MM.1S (cell line): ENCODE measurements at regions not wholly inside any gene's neighbourhood (a gene's known extent, or its start where the extent isn't known, plus 50 kb on each side); places are given as distances from the start of the nearest gene placed in this dataset.

Experiments
- DNase-seq: peaks from one replicate; pipeline ENCODE4 v3.0.0-alpha.2; 2015
- H2AFZ ChIP-seq: fragments of 300-600 bp; sonication (generic); 2 replicates; pipeline ENCODE4 v1.6.0; 2016; ENCODE audit warnings: antibody characterized with exemption, low read length
- H3F3A ChIP-seq: fragments of 300-600 bp; sonication (generic); 2 replicates; pipeline ENCODE4 v1.6.1; 2016; ENCODE audit warnings: mild to moderate bottlenecking, antibody characterized with exemption, low read length, moderate library complexity, mixed read lengths; ENCODE audit not compliant: insufficient read depth
- H3K27ac ChIP-seq: fragments of 300-600 bp; sonication (generic); 2 replicates; pipeline ENCODE4 v1.5.1; 2016; ENCODE audit warnings: mild to moderate bottlenecking, low read length
- H3K27me3 ChIP-seq: fragments of 300-600 bp; sonication (generic); replicated peaks from 2 replicates; pipeline ENCODE4 v1.6.0; 2016; ENCODE audit warnings: low read length; ENCODE audit not compliant: insufficient read depth
- H3K36me3 ChIP-seq: fragments of 300-600 bp; sonication (generic); replicated peaks from 2 replicates; pipeline ENCODE4 v1.6.1; 2016; ENCODE audit warnings: mild to moderate bottlenecking, low read length, mixed read lengths; ENCODE audit not compliant: insufficient read depth
- H3K4me1 ChIP-seq: fragments of 300-600 bp; sonication (generic); 2 replicates; pipeline ENCODE4 v1.6.1; 2016; ENCODE audit warnings: low read length, mixed read lengths
- H3K4me2 ChIP-seq: fragments of 300-600 bp; sonication (generic); 2 replicates; pipeline ENCODE4 v1.6.0; 2016; ENCODE audit warnings: low read depth, low read length
- H3K4me3 ChIP-seq: fragments of 300-600 bp; sonication (generic); 2 replicates; pipeline ENCODE4 v1.5.1; 2016; ENCODE audit warnings: low read length, mixed read lengths
- H3K79me2 ChIP-seq: fragments of 300-600 bp; sonication (generic); 2 replicates; pipeline ENCODE4 v1.6.1; 2016; ENCODE audit warnings: mixed run types, low read length, mixed read lengths
- H3K9ac ChIP-seq: fragments of 300-600 bp; sonication (generic); 2 replicates; pipeline ENCODE4 v1.6.1; 2016; ENCODE audit warnings: low read length, mixed read lengths
- H3K9me2 ChIP-seq: fragments of 300-600 bp; sonication (generic); replicated peaks from 2 replicates; pipeline ENCODE4 v1.6.1; 2016; ENCODE audit warnings: mild to moderate bottlenecking, low read length, mixed read lengths; ENCODE audit not compliant: insufficient read depth
- H3K9me3 ChIP-seq: fragments of 300-600 bp; sonication (generic); replicated peaks from 2 replicates; pipeline ENCODE4 v1.6.1; 2016; ENCODE audit warnings: mild to moderate bottlenecking, low read length, mixed read lengths; ENCODE audit not compliant: insufficient read depth
- H4K20me1 ChIP-seq: fragments of 300-600 bp; sonication (generic); 2 replicates; pipeline ENCODE4 v1.6.1; 2016; ENCODE audit warnings: mild to moderate bottlenecking, low read length, moderate library complexity, mixed read lengths; ENCODE audit not compliant: insufficient read depth
- EZH2 ChIP-seq: fragments of 300-600 bp; sonication (generic); optimal IDR thresholded peaks from 2 replicates; pipeline ENCODE3; 2017; ENCODE audit warnings: low read depth, mild to moderate bottlenecking, antibody characterized with exemption, low read length, mixed read lengths
- EZH2phosphoT487 ChIP-seq: fragments of 300-600 bp; sonication (generic); IDR thresholded peaks from 2 replicates; pipeline ENCODE4 v1.6.1; 2018; ENCODE audit warnings: antibody characterized with exemption, low read length
- TF ChIP-seq, protein P1 (sequence below): fragments of 300-600 bp; sonication (generic); IDR thresholded peaks from 2 replicates; pipeline ENCODE4 v1.5.1; 2016; ENCODE audit warnings: antibody characterized with exemption, low read length, mixed read lengths

DNA sequence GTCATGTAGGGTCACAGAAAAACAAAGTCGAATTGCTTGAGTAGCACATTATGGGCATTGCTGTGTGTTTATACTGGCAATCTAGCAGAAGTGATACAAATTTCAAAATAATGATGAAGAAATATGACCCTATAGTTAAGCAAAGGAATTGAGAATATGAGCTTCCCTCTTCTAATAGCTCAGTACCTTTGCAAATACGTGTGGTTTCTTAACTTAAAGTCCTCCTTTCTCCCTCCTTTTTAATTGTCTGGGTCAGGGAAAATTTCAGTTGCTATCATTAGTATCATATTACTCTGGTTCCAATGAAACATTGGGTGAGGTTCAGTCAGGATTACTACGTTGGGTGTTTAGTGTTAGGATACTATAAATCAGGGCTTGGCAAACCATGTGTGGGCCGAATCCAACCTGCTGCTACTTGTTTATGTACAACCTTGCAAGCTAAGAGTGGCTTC is 166.8 kb upstream of the CARMIL1 start:
- TF ChIP-seq EZH2 (no peak), EZH2phosphoT487 (no peak)
- TF ChIP-seq, protein P1, sequence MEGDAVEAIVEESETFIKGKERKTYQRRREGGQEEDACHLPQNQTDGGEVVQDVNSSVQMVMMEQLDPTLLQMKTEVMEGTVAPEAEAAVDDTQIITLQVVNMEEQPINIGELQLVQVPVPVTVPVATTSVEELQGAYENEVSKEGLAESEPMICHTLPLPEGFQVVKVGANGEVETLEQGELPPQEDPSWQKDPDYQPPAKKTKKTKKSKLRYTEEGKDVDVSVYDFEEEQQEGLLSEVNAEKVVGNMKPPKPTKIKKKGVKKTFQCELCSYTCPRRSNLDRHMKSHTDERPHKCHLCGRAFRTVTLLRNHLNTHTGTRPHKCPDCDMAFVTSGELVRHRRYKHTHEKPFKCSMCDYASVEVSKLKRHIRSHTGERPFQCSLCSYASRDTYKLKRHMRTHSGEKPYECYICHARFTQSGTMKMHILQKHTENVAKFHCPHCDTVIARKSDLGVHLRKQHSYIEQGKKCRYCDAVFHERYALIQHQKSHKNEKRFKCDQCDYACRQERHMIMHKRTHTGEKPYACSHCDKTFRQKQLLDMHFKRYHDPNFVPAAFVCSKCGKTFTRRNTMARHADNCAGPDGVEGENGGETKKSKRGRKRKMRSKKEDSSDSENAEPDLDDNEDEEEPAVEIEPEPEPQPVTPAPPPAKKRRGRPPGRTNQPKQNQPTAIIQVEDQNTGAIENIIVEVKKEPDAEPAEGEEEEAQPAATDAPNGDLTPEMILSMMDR, result no peak
- DNase-seq, result no peak
- H3K27me3 ChIP-seq, result no peaks in the 10 kb centered on the region
- peaks cover 6% of the 10 kb centered on the region; the same call in 1 of the 2 replicates for H3F3A ChIP-seq
- no peaks in the 10 kb centered on the region for H3K9me2 ChIP-seq
- H2AFZ ChIP-seq, result no peak overlapping the region
- H3K9me3 ChIP-seq, result no peaks in the 10 kb centered on the region
- H3K9ac ChIP-seq, result no peak overlapping the region
- no peak overlapping the region for H3K4me3 ChIP-seq
- no peak overlapping the region for H3K4me2 ChIP-seq
- H3K36me3 ChIP-seq, result peaks cover 28% of the 10 kb centered on the region; the same call in 1 of the 2 replicates
- H4K20me1 ChIP-seq, result no peaks in the 10 kb centered on the region
- H3K27ac ChIP-seq, result no peak overlapping the region
- H3K79me2 ChIP-seq, result peaks cover 34% of the 10 kb centered on the region
- H3K4me1 ChIP-seq, result peaks cover 22% of the 10 kb centered on the region

DNA sequence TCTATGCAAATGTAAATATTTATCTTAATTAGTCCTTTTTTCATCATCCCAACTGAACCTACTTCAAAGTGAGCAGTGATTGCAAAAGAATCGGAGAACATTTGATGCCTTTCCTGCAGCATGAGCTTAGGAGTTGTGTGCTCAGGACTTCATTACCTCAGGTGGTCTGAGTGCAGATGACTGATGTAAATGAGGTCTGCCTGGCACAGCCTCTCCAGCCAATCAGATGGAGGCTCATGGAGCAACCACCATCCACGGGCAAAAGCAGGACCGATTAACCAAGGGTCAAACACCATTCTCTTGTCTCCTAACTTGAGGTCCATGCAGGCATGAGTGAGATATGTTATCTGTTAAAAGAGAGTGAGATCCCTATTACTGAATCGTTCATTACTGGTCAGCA is 165.7 kb upstream of the CARMIL1 start:
- Histone ChIP-seq H3K4me1 (peaks cover 11% of the 10 kb centered on the region), H3F3A (0 out of 2 replicates have a peak, but pooled peaks cover under 1% of the 10 kb centered on the region)

DNA sequence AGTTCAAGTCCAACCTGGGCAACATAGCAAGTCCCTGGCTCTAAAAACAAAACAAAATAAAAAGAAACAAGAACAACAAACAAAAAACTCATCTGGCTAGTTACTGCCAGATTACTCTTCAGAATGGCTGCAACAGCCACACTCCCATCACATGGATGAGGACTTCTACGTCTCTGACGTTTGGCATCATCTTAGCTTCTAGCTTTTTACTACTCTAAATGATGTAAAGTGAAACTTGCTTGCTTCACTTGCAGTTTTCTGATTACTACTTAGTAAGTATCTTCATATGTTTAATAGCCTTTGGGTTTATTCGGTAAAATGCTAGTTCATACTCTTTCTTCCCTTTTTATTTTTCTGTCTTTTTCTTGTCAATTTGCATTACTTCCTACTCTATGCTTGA is 161.1 kb upstream of the CARMIL1 start:
- no peaks in the 10 kb centered on the region for H3K4me1 ChIP-seq
- H3K9ac ChIP-seq, result no peak overlapping the region

More for the DNA sequence above, 165.7 kb upstream of the CARMIL1 start:
- TF ChIP-seq EZH2phosphoT487 (no peak), EZH2 (no peak)
- TF ChIP-seq, protein P1, result no peak
- no peak for DNase-seq
- Histone ChIP-seq H3K9me3 (no peaks in the 10 kb centered on the region), H2AFZ (no peak overlapping the region), H3K27me3 (no peaks in the 10 kb centered on the region), H4K20me1 (no peaks in the 10 kb centered on the region), H3K36me3 (peaks cover 23% of the 10 kb centered on the region; the same call in 1 of the 2 replicates), H3K9me2 (no peaks in the 10 kb centered on the region), H3K79me2 (peaks cover 43% of the 10 kb centered on the region), H3K9ac (no peak overlapping the region), H3K27ac (no peak overlapping the region), H3K4me3 (no peak overlapping the region), H3K4me2 (no peak overlapping the region)

More for the DNA sequence above, 161.1 kb upstream of the CARMIL1 start:
- H3K36me3 ChIP-seq, result peaks cover 15% of the 10 kb centered on the region; the same call in 1 of the 2 replicates
- peaks cover 73% of the 10 kb centered on the region for H3K79me2 ChIP-seq
- no peak for DNase-seq
- no peak overlapping the region for H3K27ac ChIP-seq
- no peaks in the 10 kb centered on the region for H3K27me3 ChIP-seq
- no peak overlapping the region for H3K4me3 ChIP-seq
- no peak overlapping the region for H2AFZ ChIP-seq
- H3K4me2 ChIP-seq, result no peak overlapping the region
- no peaks in the 10 kb centered on the region for H3F3A ChIP-seq
- H4K20me1 ChIP-seq, result no peaks in the 10 kb centered on the region
- TF ChIP-seq EZH2, result no peak
- TF ChIP-seq, protein P1, result no peak
- TF ChIP-seq EZH2phosphoT487, result no peak
- H3K9me2 ChIP-seq, result no peaks in the 10 kb centered on the region
- no peaks in the 10 kb centered on the region for H3K9me3 ChIP-seq
